Effector memory CD4-positive, alpha-beta T cell (primary cell): ENCODE measurements at regions not wholly inside any gene's neighbourhood (a gene's known extent, or its start where the extent isn't known, plus 50 kb on each side); places are given as distances from the start of the nearest gene placed in this dataset.

ENCODE experiments used
- DNase-seq, 3 donors: peaks; one replicate each; pipeline ENCODE4 v3.0.0-alpha.2; 2020
- H3K27ac ChIP-seq: 2 replicates; pipeline ENCODE4 v1.7.0; 2013; ENCODE audit warnings: mild to moderate bottlenecking, low read length, moderate library complexity; ENCODE audit not compliant: insufficient read depth, poor library complexity, severe bottlenecking
- H3K27me3 ChIP-seq: replicated peaks from 2 replicates; pipeline ENCODE4 v1.7.0; 2013; ENCODE audit warnings: mild to moderate bottlenecking, low read length; ENCODE audit not compliant: insufficient read depth, control insufficient read depth, poor library complexity, severe bottlenecking
- H3K36me3 ChIP-seq: 2 replicates; pipeline ENCODE4 v1.7.0; 2013; ENCODE audit warnings: mild to moderate bottlenecking, low read length, moderate library complexity; ENCODE audit not compliant: control insufficient read depth, insufficient read depth
- H3K4me1 ChIP-seq: 2 replicates; pipeline ENCODE4 v1.7.0; 2013; ENCODE audit warnings: low read length, mild to moderate bottlenecking; ENCODE audit not compliant: control insufficient read depth, insufficient read depth, poor library complexity, severe bottlenecking
- H3K4me3 ChIP-seq: 2 replicates; pipeline ENCODE4 v1.7.0; 2013; ENCODE audit warnings: low read length, low read depth, mild to moderate bottlenecking; ENCODE audit not compliant: insufficient read depth, poor library complexity, severe bottlenecking
- H3K9me3 ChIP-seq: 2 replicates; pipeline ENCODE4 v1.7.0; 2013; ENCODE audit warnings: mild to moderate bottlenecking, low read length, moderate library complexity; ENCODE audit not compliant: control insufficient read depth

- H3K27ac ChIP-seq: no peak overlapping the region
Measured at GRCh38 chr11:127481391-127481790, 480.8 kb upstream of the KIRREL3 start.

GRCh38 chr11:127478826-127479225 is 478.3 kb upstream of the KIRREL3 start:
- H3K27me3 ChIP-seq: no peaks in the 10 kb centered on the region
- DNase-seq: no peak

More at GRCh38 chr11:127481391-127481790, 480.8 kb upstream of the KIRREL3 start:
- H3K4me1 ChIP-seq: no peaks in the 10 kb centered on the region
- DNase-seq: no peak
- H3K4me3 ChIP-seq: no peak overlapping the region
- no peaks in the 10 kb centered on the region for H3K27me3 ChIP-seq
- no peaks in the 10 kb centered on the region for H3K36me3 ChIP-seq
- no peaks in the 10 kb centered on the region for H3K9me3 ChIP-seq

GRCh38 chr11:127474766-127475165 is 474.2 kb upstream of the KIRREL3 start:
- Histone ChIP-seq H3K4me1 (no peaks in the 10 kb centered on the region), H3K9me3 (no peaks in the 10 kb centered on the region), H3K27me3 (no peaks in the 10 kb centered on the region), H3K4me3 (no peak overlapping the region), H3K27ac (no peak overlapping the region), H3K36me3 (no peaks in the 10 kb centered on the region)
- DNase-seq: no peak

More at GRCh38 chr11:127478826-127479225, 478.3 kb upstream of the KIRREL3 start:
- no peaks in the 10 kb centered on the region for H3K36me3 ChIP-seq
- no peak overlapping the region for H3K27ac ChIP-seq
- H3K4me1 ChIP-seq: no peaks in the 10 kb centered on the region
- H3K9me3 ChIP-seq: no peaks in the 10 kb centered on the region
- H3K4me3 ChIP-seq: no peak overlapping the region

GRCh38 chr11:127472505-127472904 is 471.9 kb upstream of the KIRREL3 start:
- DNase-seq: no peak
- Histone ChIP-seq H3K27ac (no peak overlapping the region), H3K4me1 (no peaks in the 10 kb centered on the region), H3K27me3 (no peaks in the 10 kb centered on the region), H3K36me3 (no peaks in the 10 kb centered on the region), H3K4me3 (no peak overlapping the region), H3K9me3 (no peaks in the 10 kb centered on the region)

- DNase-seq: no peak
- Histone ChIP-seq H3K27ac (no peak overlapping the region), H3K4me3 (no peak overlapping the region), H3K9me3 (no peaks in the 10 kb centered on the region), H3K27me3 (no peaks in the 10 kb centered on the region), H3K4me1 (no peaks in the 10 kb centered on the region), H3K36me3 (no peaks in the 10 kb centered on the region)
Measured at GRCh38 chr11:127471662-127472061, 471.1 kb upstream of the KIRREL3 start.

- Histone ChIP-seq H3K4me3 (no peak overlapping the region), H3K27me3 (no peaks in the 10 kb centered on the region), H3K27ac (no peak overlapping the region), H3K9me3 (no peaks in the 10 kb centered on the region), H3K36me3 (no peaks in the 10 kb centered on the region), H3K4me1 (no peaks in the 10 kb centered on the region)
- DNase-seq: no peak
Measured at GRCh38 chr11:127470306-127470884, 469.8 kb upstream of the KIRREL3 start.

- H3K27ac ChIP-seq: no peak overlapping the region
- H3K9me3 ChIP-seq: no peaks in the 10 kb centered on the region
- H3K36me3 ChIP-seq: no peaks in the 10 kb centered on the region
- H3K27me3 ChIP-seq: no peaks in the 10 kb centered on the region
- no peaks in the 10 kb centered on the region for H3K4me1 ChIP-seq
- DNase-seq: no peak
- H3K4me3 ChIP-seq: no peak overlapping the region
Measured at GRCh38 chr11:127464325-127464724, 463.8 kb upstream of the KIRREL3 start.

GRCh38 chr11:127462065-127462344 is 461.4 kb upstream of the KIRREL3 start:
- Histone ChIP-seq H3K9me3 (no peaks in the 10 kb centered on the region), H3K4me3 (no peak overlapping the region), H3K4me1 (no peaks in the 10 kb centered on the region), H3K27ac (no peak overlapping the region), H3K27me3 (no peaks in the 10 kb centered on the region), H3K36me3 (no peaks in the 10 kb centered on the region)
- no peak for DNase-seq

GRCh38 chr11:127461241-127462064 is 460.9 kb upstream of the KIRREL3 start:
- Histone ChIP-seq H3K9me3 (no peaks in the 10 kb centered on the region), H3K36me3 (no peaks in the 10 kb centered on the region), H3K27ac (no peak overlapping the region), H3K4me1 (no peaks in the 10 kb centered on the region), H3K4me3 (no peak overlapping the region), H3K27me3 (no peaks in the 10 kb centered on the region)
- DNase-seq: no peak

- no peaks in the 10 kb centered on the region for H3K36me3 ChIP-seq
- H3K27me3 ChIP-seq: no peaks in the 10 kb centered on the region
- H3K27ac ChIP-seq: no peak overlapping the region
- no peaks in the 10 kb centered on the region for H3K4me1 ChIP-seq
- no peak for DNase-seq
- H3K4me3 ChIP-seq: no peak overlapping the region
- H3K9me3 ChIP-seq: no peaks in the 10 kb centered on the region
Measured at GRCh38 chr11:127458561-127458960, 458.0 kb upstream of the KIRREL3 start.
